Heart right ventricle (tissue), 16 donors: ENCODE measurements at regions not wholly inside any gene's neighbourhood (a gene's known extent, or its start where the extent isn't known, plus 50 kb on each side); places are given as distances from the start of the nearest gene placed in this dataset.

ENCODE experiments used
- ATAC-seq, 8 donors: fragments of 200-7000 bp; cut with Tn5 transposase; one replicate each; pipeline ENCODE4 v1.9.1; 2020; ENCODE audit warnings: mild to moderate bottlenecking in 8 of 8, moderate library complexity in 8 of 8, moderate number of reproducible peaks in 1 of 8
- DNase-seq, 2 donors: peaks; one replicate each; pipeline ENCODE4 v3.0.0-alpha.2; 2020
- H3K27ac ChIP-seq, 10 donors: fragments of 200-600 bp; sonication (generic) in 2 of 10; one replicate each; pipeline versions ENCODE4 v1.5.0 to v1.8.0; 2020 to 2022; ENCODE audit warnings: mild to moderate bottlenecking in 3 of 10
- H3K27me3 ChIP-seq, 7 donors: fragments of 200-600 bp; one replicate each; pipeline ENCODE4 v1.8.0; 2021 to 2022; ENCODE audit warnings: mild to moderate bottlenecking in 2 of 7
- H3K36me3 ChIP-seq, 9 donors: fragments of 200-600 bp; sonication (generic) in 1 of 9; one replicate each; pipeline versions ENCODE4 v1.5.0 to v1.8.0; 2020 to 2022; ENCODE audit warnings: mild to moderate bottlenecking in 2 of 9
- H3K4me1 ChIP-seq, 9 donors: fragments of 200-600 bp; sonication (generic) in 1 of 9; one replicate each; pipeline versions ENCODE4 v1.5.0 to v1.8.0; 2020 to 2022; ENCODE audit warnings: mild to moderate bottlenecking in 4 of 9
- H3K4me3 ChIP-seq, 10 donors: fragments of 200-600 bp; sonication (generic) in 2 of 10; one replicate each; pipeline versions ENCODE4 v1.5.0 to v1.8.0; 2020 to 2022; ENCODE audit warnings: mild to moderate bottlenecking in 7 of 10, moderate library complexity in 2 of 10
- H3K9me3 ChIP-seq, 11 donors: fragments of 200-600 bp in 10 of 11; sonication (generic) in 2 of 11; one replicate each; pipeline versions ENCODE4 v1.5.0 to v1.8.0; 2013 to 2022; ENCODE audit warnings: mild to moderate bottlenecking in 2 of 11, control low read depth in 1 of 11, moderate library complexity in 1 of 11
- CTCF ChIP-seq, 9 donors: fragments of 200-600 bp; sonication (generic) in 2 of 9; IDR thresholded peaks; one replicate each; pipeline versions ENCODE4 v1.5.0 to v1.8.0; 2021 to 2022; ENCODE audit warnings: antibody characterized with exemption in 9 of 9, mild to moderate bottlenecking in 5 of 9, moderate library complexity in 1 of 9
- WGBS, 2 donors: extraction: QIAGEN DNeasy Blood & Tissue Kit; methylation state at CpG; one replicate each; pipeline ENCODE4 v1.1.7; 2013; ENCODE audit warnings: inconsistent platforms in 1 of 2; 5-methylcytosine and 5-hydroxymethylcytosine counted together
- intact Hi-C, 10 donors: fragments of 100-400 bp; cut with DNase I; formaldehyde crosslinking; loops; one replicate each; pipeline versions ENCODE4 v1.11.1 to v1.14.2; 2022
- donor health status: Arrhythmogenic right ventricular cardiomyopathy.
- donor health status: ischemic (EF 13 %, LVEDD 7.1; RV severe dilation, severe dysfunction).
- donor health status: healthy with polysubstance abuse.
- donor health status: DM: no; HTN: yes; CAD: no.
- donor health status: DM: no; HTN: no; CAD: no.
- donor health status: ischemic (EF 25% LVEDD 6.9; RV normal size, moderate dysfunction).
- donor health status: ischemic (EF 25% LVEDD 5.7; RV mildly dilated, moderate dysfunction).
- donor health status: healthy.
- donor health status: DM: yes; HTN: yes; CAD: no.
- donor health status: Ischemic cardiomyopathy.
- donor health status: ischemic (EF 35%, LVEDD 5.7; RV mildly dilated, moderate dysfunction).
- donor health status: nonischemic (EF 11% LVEDD 7.7; RV severe dilation, severe dysfunction).
- donor health status: DM: yes; HTN: yes; CAD: no.
- donor health status: PGD.
- donor health status: ischemic (EF 29% LVEDD 5.4; RV normal size, mild dysfunction).
- donor health status: nonischemic (EF 23%, LVEDD 6.1; RV moderate dilation, normal function).

GRCh38 chr3:43187836-43188479 is 82.1 kb upstream of the POMGNT2 start:
- TF ChIP-seq CTCF (IDR thresholded peaks at IDR 0.05): no peak
- Histone ChIP-seq H3K27ac (no peak overlapping the region), H3K27me3 (no peaks in the 10 kb centered on the region), H3K9me3 (peaks cover 0 to 4% (median 0%) of the 10 kb centered on the region in 11 donors), H3K4me3 (no peak overlapping the region), H3K36me3 (no peaks in the 10 kb centered on the region), H3K4me1 (peaks cover 0 to 20% (median 0%) of the 10 kb centered on the region in 9 donors)
- ATAC-seq: no peak
- no peak for DNase-seq
- intact Hi-C loops: loop anchor here in 1 of 10 donors (10.0 kb wide), 1 partner anchor 187 kb away; no protein-coding TSS in a partner anchor
- 94 to 97% methylated on average over 1 of the region's 1 CpG for whole genome bisulfite sequencing, 2 donors

- Histone ChIP-seq H3K4me3 (no peak overlapping the region), H3K27ac (peak overlapping the region in 1 of 10 donors; percentile 18), H3K27me3 (no peaks in the 10 kb centered on the region), H3K4me1 (peaks cover 0 to 33% (median 8%) of the 10 kb centered on the region in 9 donors), H3K9me3 (peaks cover 0 to 4% (median 0%) of the 10 kb centered on the region in 11 donors), H3K36me3 (no peaks in the 10 kb centered on the region)
- DNase-seq: no peak
- TF ChIP-seq CTCF (IDR thresholded peaks at IDR 0.05): no peak
- intact Hi-C loops: loop anchor here in 1 of 10 donors (10.0 kb wide), 1 partner anchor 189 kb away; no protein-coding TSS in a partner anchor
- peak in 1 of 8 donors; percentile 30 for ATAC-seq
- 70 to 74% methylated on average over 8 of the region's 8 CpGs for WGBS, 2 donors
Measured at GRCh38 chr3:43185983-43186314, 80.1 kb upstream of the POMGNT2 start.

- intact Hi-C loops: loop anchor here in 1 of 10 donors (10.0 kb wide), 1 partner anchor 189 kb away; no protein-coding TSS in a partner anchor
- no peak for TF ChIP-seq CTCF (IDR thresholded peaks at IDR 0.05)
Measured at GRCh38 chr3:43185274-43185982, 79.5 kb upstream of the POMGNT2 start.

GRCh38 chr3:43183456-43183855 is 77.6 kb upstream of the POMGNT2 start:
- H3K4me3 ChIP-seq: no peak overlapping the region
- no peak overlapping the region for H3K27ac ChIP-seq
- peaks cover 0 to 55% (median 27%) of the 10 kb centered on the region in 9 donors for H3K4me1 ChIP-seq
- ATAC-seq: no peak
- no peaks in the 10 kb centered on the region for H3K27me3 ChIP-seq
- intact Hi-C loops: loop anchor here in 2 of 10 donors (5.0 to 10.0 kb wide), 2 partner anchors 191 to 1744 kb away; no protein-coding TSS in a partner anchor
- no peak for TF ChIP-seq CTCF (IDR thresholded peaks at IDR 0.05)
- peaks cover 0 to 2% (median 0%) of the 10 kb centered on the region in 11 donors for H3K9me3 ChIP-seq
- DNase-seq: no peak
- WGBS, 2 donors: 74 to 82% methylated on average over 2 of the region's 2 CpGs
- H3K36me3 ChIP-seq: no peaks in the 10 kb centered on the region

More at GRCh38 chr3:43185274-43185982, 79.5 kb upstream of the POMGNT2 start:
- DNase-seq: no peak
- no peak for ATAC-seq
- H3K27ac ChIP-seq: peak overlapping the region in 1 of 10 donors; percentile 18
- no peak overlapping the region for H3K4me3 ChIP-seq
- H3K9me3 ChIP-seq: peaks cover 0 to 4% (median 0%) of the 10 kb centered on the region in 11 donors
- no peaks in the 10 kb centered on the region for H3K36me3 ChIP-seq
- no peaks in the 10 kb centered on the region for H3K27me3 ChIP-seq
- H3K4me1 ChIP-seq: peaks cover 0 to 38% (median 14%) of the 10 kb centered on the region in 9 donors
- 67 to 71% methylated on average over 5 of the region's 5 CpGs for whole genome bisulfite sequencing, 2 donors
